ENCODE measurements at regions not wholly inside any gene's neighbourhood (a gene's known extent, or its start where the extent isn't known, plus 50 kb on each side); places are given as distances from the start of the nearest gene placed in this dataset.

GRCh38 chr17:79415909-79416308, 194.9 kb downstream of the RBFOX3 start:
- Histone ChIP-seq H3K9me3 (ENCODE audit: control insufficient read depth in 3 of 3, low read length in 3 of 3) (no peaks in the 10 kb centered on the region), H3K4me3 (ENCODE audit: low read length in 3 of 3) (no peak overlapping the region), H3K27me3 (ENCODE audit: control insufficient read depth in 3 of 3, insufficient read depth in 3 of 3, low read length in 3 of 3) (peaks cover 75 to 94% (median 87%) of the 10 kb centered on the region in 3 donors), H3K27ac (ENCODE audit: low read depth, low read length) (no peak overlapping the region), H3K9ac (ENCODE audit: low read depth in 1 of 3, low read length in 3 of 3) (no peak overlapping the region), H3K4me1 (ENCODE audit: control insufficient read depth in 3 of 3, insufficient read depth in 3 of 3, low read length in 3 of 3) (no peaks in the 10 kb centered on the region), H3K36me3 (ENCODE audit: control insufficient read depth in 3 of 3, insufficient read depth in 3 of 3, low read length in 3 of 3) (no peaks in the 10 kb centered on the region)

- H3K4me1 ChIP-seq (ENCODE audit: control insufficient read depth in 3 of 3, insufficient read depth in 3 of 3, low read length in 3 of 3), result no peaks in the 10 kb centered on the region
- no peaks in the 10 kb centered on the region for H3K9me3 ChIP-seq (ENCODE audit: control insufficient read depth in 3 of 3, low read length in 3 of 3)
- no peak overlapping the region for H3K9ac ChIP-seq (ENCODE audit: low read depth in 1 of 3, low read length in 3 of 3)
- H3K36me3 ChIP-seq (ENCODE audit: control insufficient read depth in 3 of 3, insufficient read depth in 3 of 3, low read length in 3 of 3), result no peaks in the 10 kb centered on the region
- H3K27ac ChIP-seq (ENCODE audit: low read depth, low read length), result no peak overlapping the region
- H3K27me3 ChIP-seq (ENCODE audit: control insufficient read depth in 3 of 3, insufficient read depth in 3 of 3, low read length in 3 of 3), result peaks cover 75 to 94% (median 87%) of the 10 kb centered on the region in 3 donors
- H3K4me3 ChIP-seq (ENCODE audit: low read length in 3 of 3), result no peak overlapping the region
Observed at GRCh38 chr17:79415365-79415764, 195.5 kb downstream of the RBFOX3 start.

DNA sequence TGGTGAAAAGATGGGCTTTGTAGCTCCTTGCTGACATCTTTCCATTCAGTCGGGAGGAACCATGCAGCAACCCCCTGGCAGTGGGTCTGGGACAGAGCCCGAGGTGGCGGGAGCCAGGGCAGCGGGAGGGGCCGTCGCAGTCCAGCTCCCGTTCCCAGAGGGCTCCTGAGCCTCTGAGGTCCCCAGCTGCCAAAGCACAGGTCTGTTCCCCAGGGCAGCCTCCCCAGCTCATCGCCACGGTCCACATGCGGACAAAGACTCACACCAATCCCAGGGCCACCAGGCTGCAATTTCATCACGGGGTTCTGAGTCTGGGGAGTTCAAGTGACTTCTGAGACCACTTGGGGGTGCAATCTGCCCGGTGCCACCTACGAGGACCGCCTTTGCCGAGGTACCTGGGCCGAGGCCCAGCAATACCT, 196.0 kb downstream of the RBFOX3 start:
- no peaks in the 10 kb centered on the region for H3K9me3 ChIP-seq (ENCODE audit: control insufficient read depth in 3 of 3, low read length in 3 of 3)
- H3K27me3 ChIP-seq (ENCODE audit: control insufficient read depth in 3 of 3, insufficient read depth in 3 of 3, low read length in 3 of 3), result peaks cover 77 to 96% (median 91%) of the 10 kb centered on the region in 3 donors
- H3K4me1 ChIP-seq (ENCODE audit: control insufficient read depth in 3 of 3, insufficient read depth in 3 of 3, low read length in 3 of 3), result no peaks in the 10 kb centered on the region
- H3K36me3 ChIP-seq (ENCODE audit: control insufficient read depth in 3 of 3, insufficient read depth in 3 of 3, low read length in 3 of 3), result no peaks in the 10 kb centered on the region
- no peak overlapping the region for H3K4me3 ChIP-seq (ENCODE audit: low read length in 3 of 3)
- no peak overlapping the region for H3K27ac ChIP-seq (ENCODE audit: low read depth, low read length)
- H3K9ac ChIP-seq (ENCODE audit: low read depth in 1 of 3, low read length in 3 of 3), result no peak overlapping the region

DNA sequence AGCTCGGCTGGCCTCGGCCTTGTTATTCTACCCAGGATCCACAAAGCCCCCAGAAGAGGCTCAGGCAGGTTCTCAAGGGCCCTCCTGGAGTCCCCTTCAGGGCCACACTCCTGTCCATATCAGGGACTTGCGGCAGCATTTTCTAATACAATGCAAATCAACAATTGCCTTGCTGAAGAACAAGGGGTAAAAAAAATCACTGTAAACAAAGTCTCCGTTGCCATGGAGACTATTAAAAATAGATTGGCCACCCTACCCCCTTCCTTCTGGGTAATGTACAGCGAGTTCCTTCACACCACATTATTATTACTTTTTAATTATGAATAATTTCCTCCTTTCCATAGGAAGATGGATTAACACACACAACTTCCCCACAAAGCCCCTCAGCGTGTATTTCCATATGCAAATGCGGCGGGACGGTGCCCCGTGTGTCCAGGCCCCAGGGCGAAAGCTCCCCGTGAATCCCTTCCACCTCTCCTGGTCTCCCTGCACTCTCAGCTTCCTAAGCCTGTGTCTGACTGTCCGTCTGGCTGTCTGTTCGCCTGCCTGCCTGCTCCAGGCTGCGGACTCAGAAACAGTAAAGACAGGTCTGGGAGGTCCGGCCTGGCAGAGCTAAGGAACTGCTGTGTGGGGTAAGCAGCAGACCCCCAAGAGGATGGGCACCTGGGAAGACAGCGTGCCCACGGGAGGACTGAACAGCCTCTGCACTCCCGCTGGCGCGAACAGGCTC, 196.6 kb downstream of the RBFOX3 start:
- no peak overlapping the region for H3K27ac ChIP-seq (ENCODE audit: low read depth, low read length)
- H3K4me3 ChIP-seq (ENCODE audit: low read length in 3 of 3), result no peak overlapping the region

GRCh38 chr17:79413611-79414010, 197.2 kb downstream of the RBFOX3 start:
- H3K27me3 ChIP-seq (ENCODE audit: control insufficient read depth in 3 of 3, insufficient read depth in 3 of 3, low read length in 3 of 3), result peaks cover 70 to 89% (median 89%) of the 10 kb centered on the region in 3 donors
- no peaks in the 10 kb centered on the region for H3K9me3 ChIP-seq (ENCODE audit: control insufficient read depth in 3 of 3, low read length in 3 of 3)
- no peak overlapping the region for H3K27ac ChIP-seq (ENCODE audit: low read depth, low read length)
- no peaks in the 10 kb centered on the region for H3K4me1 ChIP-seq (ENCODE audit: control insufficient read depth in 3 of 3, insufficient read depth in 3 of 3, low read length in 3 of 3)
- H3K9ac ChIP-seq (ENCODE audit: low read depth in 1 of 3, low read length in 3 of 3), result no peak overlapping the region
- no peak overlapping the region for H3K4me3 ChIP-seq (ENCODE audit: low read length in 3 of 3)
- no peaks in the 10 kb centered on the region for H3K36me3 ChIP-seq (ENCODE audit: control insufficient read depth in 3 of 3, insufficient read depth in 3 of 3, low read length in 3 of 3)

More for the DNA sequence above, 196.6 kb downstream of the RBFOX3 start:
- Histone ChIP-seq H3K4me1 (ENCODE audit: control insufficient read depth in 3 of 3, insufficient read depth in 3 of 3, low read length in 3 of 3) (no peaks in the 10 kb centered on the region), H3K27me3 (ENCODE audit: control insufficient read depth in 3 of 3, insufficient read depth in 3 of 3, low read length in 3 of 3) (peaks cover 76 to 96% (median 91%) of the 10 kb centered on the region in 3 donors), H3K36me3 (ENCODE audit: control insufficient read depth in 3 of 3, insufficient read depth in 3 of 3, low read length in 3 of 3) (no peaks in the 10 kb centered on the region), H3K9me3 (ENCODE audit: control insufficient read depth in 3 of 3, low read length in 3 of 3) (no peaks in the 10 kb centered on the region), H3K9ac (ENCODE audit: low read depth in 1 of 3, low read length in 3 of 3) (no peak overlapping the region)

GRCh38 chr17:79412886-79413390, 197.9 kb downstream of the RBFOX3 start:
- no peaks in the 10 kb centered on the region for H3K36me3 ChIP-seq (ENCODE audit: control insufficient read depth in 3 of 3, insufficient read depth in 3 of 3, low read length in 3 of 3)
- H3K4me3 ChIP-seq (ENCODE audit: low read length in 3 of 3), result no peak overlapping the region
- peaks cover 71 to 89% (median 88%) of the 10 kb centered on the region in 3 donors for H3K27me3 ChIP-seq (ENCODE audit: control insufficient read depth in 3 of 3, insufficient read depth in 3 of 3, low read length in 3 of 3)
- no peaks in the 10 kb centered on the region for H3K4me1 ChIP-seq (ENCODE audit: control insufficient read depth in 3 of 3, insufficient read depth in 3 of 3, low read length in 3 of 3)
- H3K27ac ChIP-seq (ENCODE audit: low read depth, low read length), result no peak overlapping the region
- H3K9me3 ChIP-seq (ENCODE audit: control insufficient read depth in 3 of 3, low read length in 3 of 3), result no peaks in the 10 kb centered on the region
- no peak overlapping the region for H3K9ac ChIP-seq (ENCODE audit: low read depth in 1 of 3, low read length in 3 of 3)

GRCh38 chr17:79412110-79412509, 198.7 kb downstream of the RBFOX3 start:
- Histone ChIP-seq H3K27me3 (ENCODE audit: control insufficient read depth in 3 of 3, insufficient read depth in 3 of 3, low read length in 3 of 3) (peaks cover 76 to 89% (median 89%) of the 10 kb centered on the region in 3 donors), H3K36me3 (ENCODE audit: control insufficient read depth in 3 of 3, insufficient read depth in 3 of 3, low read length in 3 of 3) (no peaks in the 10 kb centered on the region), H3K27ac (ENCODE audit: low read depth, low read length) (no peak overlapping the region), H3K9me3 (ENCODE audit: control insufficient read depth in 3 of 3, low read length in 3 of 3) (no peaks in the 10 kb centered on the region), H3K4me3 (ENCODE audit: low read length in 3 of 3) (no peak overlapping the region), H3K4me1 (ENCODE audit: control insufficient read depth in 3 of 3, insufficient read depth in 3 of 3, low read length in 3 of 3) (no peaks in the 10 kb centered on the region), H3K9ac (ENCODE audit: low read depth in 1 of 3, low read length in 3 of 3) (no peak overlapping the region)

GRCh38 chr17:79411419-79411818, 199.4 kb downstream of the RBFOX3 start:
- Histone ChIP-seq H3K4me1 (ENCODE audit: control insufficient read depth in 3 of 3, insufficient read depth in 3 of 3, low read length in 3 of 3) (no peaks in the 10 kb centered on the region), H3K27ac (ENCODE audit: low read depth, low read length) (no peak overlapping the region), H3K27me3 (ENCODE audit: control insufficient read depth in 3 of 3, insufficient read depth in 3 of 3, low read length in 3 of 3) (peaks cover 75 to 89% (median 87%) of the 10 kb centered on the region in 3 donors), H3K36me3 (ENCODE audit: control insufficient read depth in 3 of 3, insufficient read depth in 3 of 3, low read length in 3 of 3) (no peaks in the 10 kb centered on the region), H3K9me3 (ENCODE audit: control insufficient read depth in 3 of 3, low read length in 3 of 3) (no peaks in the 10 kb centered on the region), H3K9ac (ENCODE audit: low read depth in 1 of 3, low read length in 3 of 3) (no peak overlapping the region), H3K4me3 (ENCODE audit: low read length in 3 of 3) (no peak overlapping the region)

- Histone ChIP-seq H3K4me1 (ENCODE audit: control insufficient read depth in 3 of 3, insufficient read depth in 3 of 3, low read length in 3 of 3) (no peaks in the 10 kb centered on the region), H3K27ac (ENCODE audit: low read depth, low read length) (no peak overlapping the region), H3K27me3 (ENCODE audit: control insufficient read depth in 3 of 3, insufficient read depth in 3 of 3, low read length in 3 of 3) (peaks cover 75 to 90% (median 87%) of the 10 kb centered on the region in 3 donors), H3K4me3 (ENCODE audit: low read length in 3 of 3) (no peak overlapping the region), H3K36me3 (ENCODE audit: control insufficient read depth in 3 of 3, insufficient read depth in 3 of 3, low read length in 3 of 3) (no peaks in the 10 kb centered on the region), H3K9ac (ENCODE audit: low read depth in 1 of 3, low read length in 3 of 3) (no peak overlapping the region), H3K9me3 (ENCODE audit: control insufficient read depth in 3 of 3, low read length in 3 of 3) (no peaks in the 10 kb centered on the region)
Observed at GRCh38 chr17:79410681-79411080, 200.2 kb downstream of the RBFOX3 start.

- no peaks in the 10 kb centered on the region for H3K9me3 ChIP-seq (ENCODE audit: control insufficient read depth in 3 of 3, low read length in 3 of 3)
- H3K27me3 ChIP-seq (ENCODE audit: control insufficient read depth in 3 of 3, insufficient read depth in 3 of 3, low read length in 3 of 3), result peaks cover 63 to 79% (median 77%) of the 10 kb centered on the region in 3 donors
- H3K9ac ChIP-seq (ENCODE audit: low read depth in 1 of 3, low read length in 3 of 3), result no peak overlapping the region
- H3K4me3 ChIP-seq (ENCODE audit: low read length in 3 of 3), result no peak overlapping the region
- H3K36me3 ChIP-seq (ENCODE audit: control insufficient read depth in 3 of 3, insufficient read depth in 3 of 3, low read length in 3 of 3), result no peaks in the 10 kb centered on the region
- H3K27ac ChIP-seq (ENCODE audit: low read depth, low read length), result no peak overlapping the region
- no peaks in the 10 kb centered on the region for H3K4me1 ChIP-seq (ENCODE audit: control insufficient read depth in 3 of 3, insufficient read depth in 3 of 3, low read length in 3 of 3)
Observed at GRCh38 chr17:79408251-79408650, 202.6 kb downstream of the RBFOX3 start.

Measured in skeletal muscle tissue (tissue), 3 donors.